Calu3 (cell line): ENCODE measurements at regions not wholly inside any gene's neighbourhood (a gene's known extent, or its start where the extent isn't known, plus 50 kb on each side); places are given as distances from the start of the nearest gene placed in this dataset.
"Not testable (repeated sequence)": the region's sequence is repeated elsewhere in the genome, so short reads cannot be mapped to it uniquely, and the experiment has no call there.

Experiments used
- BruUV-seq: library from RNA; stranded (reverse); fragments of 400-500 nt; replicated peaks from 2 replicates; lab custom pipeline; 2021; lab: Mats Ljungman, UMichigan
- CTCF ChIA-PET: fragments of 300-600 bp; sonication (Branson Sonifier 250); formaldehyde crosslinking; loops from one replicate; lab custom pipeline; 2022; ENCODE audit warnings: antibody characterized with exemption; lab: Charles Lee
- DNase-seq: peaks from one replicate; pipeline ENCODE4 v3.0.0; 2022
- H3K27ac Mint-ChIP-seq: one replicate; pipeline ENCODE4 v1.8.0; 2022; ENCODE audit warnings: mixed read lengths; ENCODE audit not compliant: unreplicated experiment
- H3K27me3 Mint-ChIP-seq: one replicate; pipeline ENCODE4 v1.8.0; 2022; ENCODE audit warnings: mixed read lengths; ENCODE audit not compliant: unreplicated experiment
- H3K36me3 Mint-ChIP-seq: one replicate; pipeline ENCODE4 v1.8.0; 2022; ENCODE audit warnings: mild to moderate bottlenecking, moderate library complexity, mixed read lengths; ENCODE audit not compliant: insufficient read depth, unreplicated experiment
- H3K4me1 Mint-ChIP-seq: one replicate; pipeline ENCODE4 v1.8.0; 2022; ENCODE audit warnings: mild to moderate bottlenecking, low read depth, mixed read lengths; ENCODE audit not compliant: unreplicated experiment
- H3K4me3 Mint-ChIP-seq: one replicate; pipeline ENCODE4 v1.8.0; 2022; ENCODE audit warnings: mild to moderate bottlenecking, low read depth, moderate library complexity, mixed read lengths; ENCODE audit not compliant: unreplicated experiment
- H3K9me3 Mint-ChIP-seq: one replicate; pipeline ENCODE4 v1.8.0; 2022; ENCODE audit warnings: low read depth, mixed read lengths; ENCODE audit not compliant: unreplicated experiment
- intact Hi-C: fragments of 100-400 bp; cut with micrococcal nuclease; formaldehyde crosslinking; loops from one replicate; pipeline ENCODE4 v1.10.0; 2022; ENCODE audit not compliant: unreplicated experiment
- TF ChIP-seq, protein P1 (sequence below): fragments of 200-600 bp; IDR thresholded peaks from one replicate; pipeline ENCODE4 v1.8.0; 2022; ENCODE audit warnings: antibody characterized with exemption; ENCODE audit not compliant: unreplicated experiment

DNA sequence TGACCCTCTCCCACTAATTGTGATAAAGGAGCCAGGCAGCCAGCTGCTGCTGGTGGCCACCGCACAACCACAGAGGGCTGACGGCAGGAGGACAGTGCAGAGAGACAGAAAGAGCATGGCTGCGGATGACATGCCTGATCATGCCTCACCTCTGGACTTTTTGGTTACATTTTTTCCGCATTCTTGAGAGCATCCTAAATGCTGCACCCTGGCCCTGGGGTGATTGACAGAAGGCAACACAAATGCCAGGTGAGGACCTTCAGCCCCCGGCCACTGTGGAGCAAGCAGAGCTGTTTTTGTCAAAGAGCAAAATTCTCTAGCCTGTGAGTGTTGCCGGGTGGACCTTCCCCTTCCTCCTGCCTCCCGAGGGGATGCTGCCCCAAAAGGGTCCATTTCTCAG is 78.5 kb downstream of the RPS6KA4 start:
- Mint-ChIP-seq H3K36me3 (no peaks in the 10 kb centered on the region), H3K9me3 (no peaks in the 10 kb centered on the region), H3K27ac (no peak overlapping the region), H3K4me1 (no peaks in the 10 kb centered on the region), H3K27me3 (peaks cover 90% of the 10 kb centered on the region), H3K4me3 (no peak overlapping the region)
- no peak for DNase-seq
- CTCF ChIA-PET, result interaction anchor here (0.8 kb wide), 1 partner anchor 11 kb away, joined by 3 read pairs; no protein-coding TSS in a partner anchor
- no TSS peak for BruUV-seq
- intact Hi-C loops, result no loop called here
- TF ChIP-seq, protein P1, sequence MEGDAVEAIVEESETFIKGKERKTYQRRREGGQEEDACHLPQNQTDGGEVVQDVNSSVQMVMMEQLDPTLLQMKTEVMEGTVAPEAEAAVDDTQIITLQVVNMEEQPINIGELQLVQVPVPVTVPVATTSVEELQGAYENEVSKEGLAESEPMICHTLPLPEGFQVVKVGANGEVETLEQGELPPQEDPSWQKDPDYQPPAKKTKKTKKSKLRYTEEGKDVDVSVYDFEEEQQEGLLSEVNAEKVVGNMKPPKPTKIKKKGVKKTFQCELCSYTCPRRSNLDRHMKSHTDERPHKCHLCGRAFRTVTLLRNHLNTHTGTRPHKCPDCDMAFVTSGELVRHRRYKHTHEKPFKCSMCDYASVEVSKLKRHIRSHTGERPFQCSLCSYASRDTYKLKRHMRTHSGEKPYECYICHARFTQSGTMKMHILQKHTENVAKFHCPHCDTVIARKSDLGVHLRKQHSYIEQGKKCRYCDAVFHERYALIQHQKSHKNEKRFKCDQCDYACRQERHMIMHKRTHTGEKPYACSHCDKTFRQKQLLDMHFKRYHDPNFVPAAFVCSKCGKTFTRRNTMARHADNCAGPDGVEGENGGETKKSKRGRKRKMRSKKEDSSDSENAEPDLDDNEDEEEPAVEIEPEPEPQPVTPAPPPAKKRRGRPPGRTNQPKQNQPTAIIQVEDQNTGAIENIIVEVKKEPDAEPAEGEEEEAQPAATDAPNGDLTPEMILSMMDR, result no peak

DNA sequence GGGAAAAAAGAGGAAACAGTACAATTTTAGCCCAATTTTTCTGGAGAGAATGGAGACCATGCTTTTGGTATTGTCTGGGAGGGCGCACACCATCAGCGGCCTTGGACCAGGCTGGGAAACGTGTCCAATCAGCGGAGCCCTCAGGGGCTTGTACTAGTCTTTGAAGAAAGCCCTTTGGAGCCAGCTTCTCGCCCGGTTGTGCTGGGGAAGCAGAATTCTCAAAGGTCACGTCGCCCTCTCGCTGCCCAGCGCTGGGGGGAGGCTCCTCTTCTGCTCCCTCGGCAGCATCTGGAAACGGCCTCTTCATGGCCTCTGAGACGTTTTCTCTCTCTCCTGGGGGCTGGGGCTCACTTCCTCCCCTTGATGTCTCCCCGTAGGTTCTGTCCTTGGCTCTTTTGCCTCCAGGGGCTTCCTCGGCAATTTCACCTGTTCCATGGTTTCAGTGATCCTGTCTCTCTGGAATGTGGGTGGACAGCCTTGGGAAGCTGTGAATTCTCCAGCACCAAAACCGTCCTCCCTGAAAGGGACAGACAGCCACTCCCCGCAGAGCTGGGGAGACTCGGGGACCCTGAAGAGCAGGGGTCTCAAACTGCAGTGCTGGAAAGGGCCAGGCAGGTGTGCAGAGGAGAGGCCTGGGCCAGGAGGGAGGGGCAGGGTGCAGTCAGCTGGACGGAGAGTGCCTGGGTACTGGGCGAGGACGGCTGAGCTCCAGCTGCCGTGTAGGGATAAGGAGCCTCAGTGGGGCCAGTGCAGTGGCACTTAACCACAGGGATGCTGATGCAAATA is 80.2 kb downstream of the RPS6KA4 start:
- DNase-seq, result no peak
- Mint-ChIP-seq H3K9me3 (no peaks in the 10 kb centered on the region), H3K27ac (no peak overlapping the region), H3K36me3 (no peaks in the 10 kb centered on the region), H3K4me3 (no peak overlapping the region), H3K27me3 (peaks cover 99% of the 10 kb centered on the region), H3K4me1 (no peaks in the 10 kb centered on the region)
- intact Hi-C loops, result no loop called here
- TF ChIP-seq, protein P1, result no peak
- CTCF ChIA-PET, result interaction anchor here (2.2 kb wide), 1 partner anchor 10 kb away, joined by 11 read pairs; no protein-coding TSS in a partner anchor
- no TSS peak for BruUV-seq

DNA sequence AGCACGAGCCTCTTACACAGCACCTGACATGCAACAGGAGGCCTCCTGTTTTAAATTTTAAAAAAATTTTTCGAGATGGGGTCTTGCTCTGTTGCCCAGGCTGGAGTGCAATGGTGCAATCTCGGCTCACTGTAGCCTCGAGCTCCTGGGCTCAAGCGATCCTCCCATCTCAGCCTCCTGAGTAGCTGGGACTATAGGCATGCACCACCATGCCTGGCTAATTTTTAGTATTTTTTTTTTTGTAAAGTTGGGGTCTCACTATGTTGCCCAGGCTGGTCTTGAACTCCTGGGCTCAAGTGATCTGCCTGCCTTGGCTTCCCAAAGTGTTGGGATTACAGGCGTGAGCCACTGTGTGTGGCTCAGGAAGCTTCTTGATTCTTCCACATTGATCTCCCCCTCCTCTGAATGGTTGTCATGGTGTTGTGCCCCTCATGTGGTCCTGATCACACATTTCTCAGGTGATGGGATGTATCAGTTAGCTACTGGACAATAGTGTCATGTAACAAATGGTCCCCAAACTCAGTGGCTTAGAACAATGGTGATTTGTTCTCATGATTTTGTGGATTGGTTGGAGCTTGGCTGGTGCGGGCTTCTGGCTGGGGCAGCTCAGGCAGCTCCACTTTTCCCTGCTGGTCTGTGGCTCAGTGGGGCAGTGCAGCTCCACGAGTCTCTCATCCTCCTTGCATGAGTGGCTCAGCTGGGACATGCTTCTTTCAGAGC is 81.0 kb downstream of the RPS6KA4 start:
- H3K4me1 Mint-ChIP-seq, DNase-seq, intact Hi-C loops, H3K27ac Mint-ChIP-seq, H3K36me3 Mint-ChIP-seq, H3K4me3 Mint-ChIP-seq, BruUV-seq, H3K9me3 Mint-ChIP-seq: not testable (repeated sequence)
- CTCF ChIA-PET, result interaction anchor here (2.2 kb wide), 1 partner anchor 9 kb away, joined by 11 read pairs; no protein-coding TSS in a partner anchor
- peaks cover 99% of the 10 kb centered on the region for H3K27me3 Mint-ChIP-seq

DNA sequence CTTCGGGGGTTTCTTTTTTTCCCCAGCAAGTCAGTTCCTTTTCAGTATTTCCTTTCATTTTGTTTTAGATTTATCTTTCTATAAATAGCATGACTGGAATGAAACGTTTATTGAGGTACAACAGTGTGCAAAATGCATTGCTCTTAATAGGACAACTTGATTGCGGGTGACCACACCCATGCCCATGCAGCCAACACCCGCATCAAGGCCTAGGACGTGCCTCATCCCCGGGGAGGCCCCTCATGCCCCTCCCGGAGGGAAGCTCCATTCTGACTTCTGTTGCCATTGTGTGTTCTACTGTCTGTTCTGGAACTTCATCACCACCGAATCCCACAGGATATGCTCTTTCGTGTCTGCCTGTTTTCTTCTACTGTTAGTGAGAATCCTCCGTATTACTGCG is 82.2 kb downstream of the RPS6KA4 start:
- H3K27me3 Mint-ChIP-seq, result peaks cover 90% of the 10 kb centered on the region
- H3K36me3 Mint-ChIP-seq, result no peaks in the 10 kb centered on the region
- intact Hi-C loops, result no loop called here
- no TSS peak for BruUV-seq
- no peaks in the 10 kb centered on the region for H3K4me1 Mint-ChIP-seq
- TF ChIP-seq, protein P1, result no peak
- DNase-seq, result no peak
- CTCF ChIA-PET, result no interaction called here
- H3K9me3 Mint-ChIP-seq, result no peaks in the 10 kb centered on the region
- H3K4me3 Mint-ChIP-seq, result no peak overlapping the region
- H3K27ac Mint-ChIP-seq, result no peak overlapping the region
